OCI-LY1 (cell line): ENCODE measurements at regions not wholly inside any gene's neighbourhood (a gene's known extent, or its start where the extent isn't known, plus 50 kb on each side); places are given as distances from the start of the nearest gene placed in this dataset.
"Not testable (repeated sequence)": the region's sequence is repeated elsewhere in the genome, so short reads cannot be mapped to it uniquely, and the experiment has no call there.

ENCODE experiments used
- EZH2 ChIP-seq: fragments of 200-600 bp; sonication (generic), shearing (Covaris generic); IDR thresholded peaks from 2 replicates; pipeline ENCODE4 v1.8.0; 2017; ENCODE audit warnings: borderline replicate concordance, mixed run types, mild to moderate bottlenecking, antibody characterized with exemption, low read length, moderate library complexity, mixed read lengths
- TF ChIP-seq, protein P1 (sequence below): fragments of 200-600 bp; sonication (generic), shearing (Covaris generic); IDR thresholded peaks from 2 replicates; pipeline ENCODE4 v1.5.1; 2017; ENCODE audit warnings: mild to moderate bottlenecking, antibody characterized with exemption, low read length, moderate library complexity, mixed read lengths

DNA sequence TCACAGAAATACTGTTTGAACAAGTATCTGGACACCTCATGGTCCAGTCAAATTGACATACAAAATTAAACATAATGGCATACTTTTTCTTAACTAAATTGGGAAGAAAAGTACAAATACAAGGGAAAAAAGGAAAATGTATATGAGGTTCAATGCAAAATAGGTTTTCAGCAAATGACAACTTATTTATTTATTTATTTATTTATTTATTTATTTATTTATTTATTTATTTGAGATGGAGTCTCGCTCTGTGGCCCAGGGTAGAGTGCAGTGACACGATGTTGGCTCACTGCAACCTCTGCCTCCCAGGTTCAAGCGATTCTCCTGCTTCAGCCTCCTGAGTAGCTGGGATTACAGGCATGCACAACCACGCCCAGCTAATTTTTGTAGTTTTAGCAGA, 424.9 kb upstream of the AKR1E2 start:
- TF ChIP-seq, protein P1, sequence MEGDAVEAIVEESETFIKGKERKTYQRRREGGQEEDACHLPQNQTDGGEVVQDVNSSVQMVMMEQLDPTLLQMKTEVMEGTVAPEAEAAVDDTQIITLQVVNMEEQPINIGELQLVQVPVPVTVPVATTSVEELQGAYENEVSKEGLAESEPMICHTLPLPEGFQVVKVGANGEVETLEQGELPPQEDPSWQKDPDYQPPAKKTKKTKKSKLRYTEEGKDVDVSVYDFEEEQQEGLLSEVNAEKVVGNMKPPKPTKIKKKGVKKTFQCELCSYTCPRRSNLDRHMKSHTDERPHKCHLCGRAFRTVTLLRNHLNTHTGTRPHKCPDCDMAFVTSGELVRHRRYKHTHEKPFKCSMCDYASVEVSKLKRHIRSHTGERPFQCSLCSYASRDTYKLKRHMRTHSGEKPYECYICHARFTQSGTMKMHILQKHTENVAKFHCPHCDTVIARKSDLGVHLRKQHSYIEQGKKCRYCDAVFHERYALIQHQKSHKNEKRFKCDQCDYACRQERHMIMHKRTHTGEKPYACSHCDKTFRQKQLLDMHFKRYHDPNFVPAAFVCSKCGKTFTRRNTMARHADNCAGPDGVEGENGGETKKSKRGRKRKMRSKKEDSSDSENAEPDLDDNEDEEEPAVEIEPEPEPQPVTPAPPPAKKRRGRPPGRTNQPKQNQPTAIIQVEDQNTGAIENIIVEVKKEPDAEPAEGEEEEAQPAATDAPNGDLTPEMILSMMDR: not testable (repeated sequence)
- not testable (repeated sequence) for TF ChIP-seq EZH2
